ENCODE measurements at regions not wholly inside any gene's neighbourhood (a gene's known extent, or its start where the extent isn't known, plus 50 kb on each side); places are given as distances from the start of the nearest gene placed in this dataset.
"Not testable (repeated sequence)": the region's sequence is repeated elsewhere in the genome, so short reads cannot be mapped to it uniquely, and the experiment has no call there.

GRCh38 chrX:148284056-148284455, 216.4 kb upstream of the AFF2 start:
- intact Hi-C loops (cut with DNase I) = no loop called here
- DNase-seq (no peak), ATAC-seq (no peak)
- Histone ChIP-seq H3K36me3 (no peaks in the 10 kb centered on the region), H3K4me1 (no peaks in the 10 kb centered on the region), H3K9me3 (no peaks in the 10 kb centered on the region), H3K27ac (no peak overlapping the region), H3K4me3 (no peak overlapping the region), H3K27me3 (no peaks in the 10 kb centered on the region)
- TF ChIP-seq CTCF (IDR thresholded peaks at IDR 0.05) = no peak

- Histone ChIP-seq H3K36me3 (no peaks in the 10 kb centered on the region), H3K9me3 (no peaks in the 10 kb centered on the region), H3K27me3 (no peaks in the 10 kb centered on the region), H3K4me3 (no peak overlapping the region), H3K4me1 (no peaks in the 10 kb centered on the region), H3K27ac (no peak overlapping the region)
- DNase-seq (no peak), ATAC-seq (no peak)
- TF ChIP-seq CTCF (IDR thresholded peaks at IDR 0.05) = no peak
- intact Hi-C loops (cut with DNase I) = no loop called here
Observed at GRCh38 chrX:148284821-148285220, 215.6 kb upstream of the AFF2 start.

GRCh38 chrX:148288451-148288850, 212.0 kb upstream of the AFF2 start:
- Histone ChIP-seq H3K4me3 (no peak overlapping the region), H3K4me1 (no peaks in the 10 kb centered on the region), H3K27me3 (no peaks in the 10 kb centered on the region), H3K36me3 (no peaks in the 10 kb centered on the region), H3K9me3 (no peaks in the 10 kb centered on the region), H3K27ac (no peak overlapping the region)
- intact Hi-C loops (cut with DNase I) = no loop called here
- DNase-seq = no peak
- ATAC-seq = no peak
- no peak for TF ChIP-seq CTCF (IDR thresholded peaks at IDR 0.05)

- Histone ChIP-seq H3K36me3 (no peaks in the 10 kb centered on the region), H3K4me1 (no peaks in the 10 kb centered on the region), H3K9me3 (no peaks in the 10 kb centered on the region), H3K4me3 (no peak overlapping the region), H3K27me3 (no peaks in the 10 kb centered on the region), H3K27ac (no peak overlapping the region)
- intact Hi-C loops (cut with DNase I) = no loop called here
- DNase-seq (no peak), ATAC-seq (no peak)
- no peak for TF ChIP-seq CTCF (IDR thresholded peaks at IDR 0.05)
Observed at GRCh38 chrX:148290041-148290440, 210.4 kb upstream of the AFF2 start.

- Histone ChIP-seq H3K9me3 (no peaks in the 10 kb centered on the region), H3K27ac (no peak overlapping the region), H3K4me3 (no peak overlapping the region), H3K4me1 (no peaks in the 10 kb centered on the region), H3K36me3 (no peaks in the 10 kb centered on the region), H3K27me3 (no peaks in the 10 kb centered on the region)
- intact Hi-C loops (cut with DNase I) = no loop called here
- ATAC-seq (no peak), DNase-seq (no peak)
- TF ChIP-seq CTCF (IDR thresholded peaks at IDR 0.05) = no peak
Observed at GRCh38 chrX:148290931-148291330, 209.5 kb upstream of the AFF2 start.

- intact Hi-C loops (cut with DNase I) = no loop called here
- DNase-seq = no peak
- H3K9me3 ChIP-seq = no peaks in the 10 kb centered on the region
- H3K36me3 ChIP-seq = no peaks in the 10 kb centered on the region
- no peak for TF ChIP-seq CTCF (IDR thresholded peaks at IDR 0.05)
- ATAC-seq = no peak
- no peak overlapping the region for H3K27ac ChIP-seq
- H3K4me3 ChIP-seq = no peak overlapping the region
- no peaks in the 10 kb centered on the region for H3K4me1 ChIP-seq
- no peaks in the 10 kb centered on the region for H3K27me3 ChIP-seq
Observed at GRCh38 chrX:148298737-148299136, 201.7 kb upstream of the AFF2 start.

GRCh38 chrX:148305214-148305613, 195.2 kb upstream of the AFF2 start:
- H3K9me3 ChIP-seq; ATAC-seq; H3K4me3 ChIP-seq; H3K4me1 ChIP-seq; H3K36me3 ChIP-seq; intact Hi-C loops (cut with DNase I); H3K27me3 ChIP-seq; H3K27ac ChIP-seq; DNase-seq: not testable (repeated sequence)

All from upper lobe of right lung (tissue), 1 donor.